ENCODE measurements at regions not wholly inside any gene's neighbourhood (a gene's known extent, or its start where the extent isn't known, plus 50 kb on each side); places are given as distances from the start of the nearest gene placed in this dataset.
"Not testable (repeated sequence)": the region's sequence is repeated elsewhere in the genome, so short reads cannot be mapped to it uniquely, and the experiment has no call there.

DNA sequence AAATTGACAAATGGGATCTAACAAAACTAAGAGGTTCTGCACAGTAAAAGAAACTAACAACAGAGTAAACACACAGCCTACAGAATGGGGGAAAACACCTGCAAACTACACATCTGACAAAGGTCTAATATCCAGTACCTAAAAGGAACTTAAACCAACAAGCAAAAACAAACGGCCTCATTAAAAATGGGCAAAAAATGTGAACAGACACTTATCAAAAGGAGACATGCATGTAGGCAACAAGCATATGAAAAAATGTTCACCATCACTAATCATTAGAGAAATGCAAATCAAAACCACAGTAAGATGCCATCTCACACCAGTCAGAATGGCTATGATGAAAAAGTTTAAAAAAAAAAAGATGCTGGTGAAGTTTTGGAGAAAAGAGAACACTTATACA is 197.4 kb downstream of the KBTBD2 start:
- no peak overlapping the region for H3K4me3 ChIP-seq (ENCODE audit: low read length)
- no peak for DNase-seq (ENCODE audit: low read depth)
- TF ChIP-seq, protein P1, sequence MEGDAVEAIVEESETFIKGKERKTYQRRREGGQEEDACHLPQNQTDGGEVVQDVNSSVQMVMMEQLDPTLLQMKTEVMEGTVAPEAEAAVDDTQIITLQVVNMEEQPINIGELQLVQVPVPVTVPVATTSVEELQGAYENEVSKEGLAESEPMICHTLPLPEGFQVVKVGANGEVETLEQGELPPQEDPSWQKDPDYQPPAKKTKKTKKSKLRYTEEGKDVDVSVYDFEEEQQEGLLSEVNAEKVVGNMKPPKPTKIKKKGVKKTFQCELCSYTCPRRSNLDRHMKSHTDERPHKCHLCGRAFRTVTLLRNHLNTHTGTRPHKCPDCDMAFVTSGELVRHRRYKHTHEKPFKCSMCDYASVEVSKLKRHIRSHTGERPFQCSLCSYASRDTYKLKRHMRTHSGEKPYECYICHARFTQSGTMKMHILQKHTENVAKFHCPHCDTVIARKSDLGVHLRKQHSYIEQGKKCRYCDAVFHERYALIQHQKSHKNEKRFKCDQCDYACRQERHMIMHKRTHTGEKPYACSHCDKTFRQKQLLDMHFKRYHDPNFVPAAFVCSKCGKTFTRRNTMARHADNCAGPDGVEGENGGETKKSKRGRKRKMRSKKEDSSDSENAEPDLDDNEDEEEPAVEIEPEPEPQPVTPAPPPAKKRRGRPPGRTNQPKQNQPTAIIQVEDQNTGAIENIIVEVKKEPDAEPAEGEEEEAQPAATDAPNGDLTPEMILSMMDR (conservative IDR thresholded peaks at IDR 0.05; ENCODE audit: low read length), result no peak

DNA sequence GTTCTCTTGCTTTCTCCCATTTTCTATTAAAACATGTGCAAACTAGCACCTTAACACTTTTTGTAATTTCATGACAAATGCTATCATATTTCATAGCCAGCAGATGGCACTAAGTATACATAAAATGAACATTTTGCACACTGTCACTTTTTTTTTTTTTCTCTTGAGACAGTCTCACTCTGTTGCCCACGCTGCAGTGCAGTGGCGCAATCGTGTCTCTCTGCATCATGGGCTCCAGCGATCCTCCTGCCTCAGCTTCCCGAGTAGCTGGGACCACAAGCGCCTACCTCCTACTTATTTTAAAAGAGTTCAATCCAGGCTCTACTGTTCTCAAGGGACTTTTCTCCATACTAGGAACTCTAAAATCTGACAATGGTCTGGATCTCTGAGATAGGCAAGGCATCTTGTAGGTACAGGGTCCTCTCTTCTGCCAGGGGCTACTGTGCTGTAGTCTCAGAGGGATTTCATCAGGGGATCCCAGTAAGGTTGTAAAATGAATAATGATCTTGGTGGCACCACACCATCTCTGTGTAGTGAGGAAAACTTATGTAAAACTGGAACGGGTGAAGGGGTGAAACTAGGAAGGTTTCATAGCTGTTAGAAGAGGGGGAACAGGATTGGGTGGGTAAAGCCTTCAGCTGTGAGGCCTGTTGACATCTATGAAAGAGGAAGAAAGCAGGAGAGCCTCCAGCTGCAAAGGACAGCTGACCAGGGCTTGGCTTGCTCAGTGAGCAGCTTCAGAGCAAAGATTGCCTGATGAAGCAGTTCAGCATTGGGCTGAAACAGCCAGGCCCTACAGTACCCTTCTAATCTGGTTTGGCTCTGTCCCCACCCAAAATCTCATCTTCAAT is 196.9 kb downstream of the AVL9 start:
- peak; percentile 61 for DNase-seq (ENCODE audit: low read depth)
- not testable (repeated sequence) for H3K4me3 ChIP-seq (ENCODE audit: low read length)
- TF ChIP-seq, protein P1 (conservative IDR thresholded peaks at IDR 0.05; ENCODE audit: low read length), result peak; percentile 32

DNA sequence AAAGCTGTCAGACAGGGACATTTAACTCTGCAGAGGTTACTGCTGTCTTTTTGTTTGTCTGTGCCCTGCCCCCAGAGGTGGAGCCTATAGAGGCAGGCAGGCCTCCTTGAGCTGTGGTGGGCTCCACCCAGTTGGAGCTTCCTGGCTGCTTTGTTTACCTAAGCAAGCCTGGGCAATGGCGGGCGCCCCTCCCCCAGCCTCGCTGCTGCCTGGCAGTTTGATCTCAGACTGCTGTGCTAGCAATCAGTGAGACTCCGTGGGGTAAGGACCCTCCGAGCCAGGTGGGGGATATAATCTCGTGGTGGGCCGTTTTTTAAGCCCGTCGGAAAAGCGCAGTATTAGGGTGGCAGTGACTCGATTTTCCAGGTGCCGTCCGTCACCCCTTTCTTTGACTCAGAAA is 192.8 kb downstream of the AVL9 start:
- not testable (repeated sequence) for DNase-seq (ENCODE audit: low read depth); H3K4me3 ChIP-seq (ENCODE audit: low read length)

DNA sequence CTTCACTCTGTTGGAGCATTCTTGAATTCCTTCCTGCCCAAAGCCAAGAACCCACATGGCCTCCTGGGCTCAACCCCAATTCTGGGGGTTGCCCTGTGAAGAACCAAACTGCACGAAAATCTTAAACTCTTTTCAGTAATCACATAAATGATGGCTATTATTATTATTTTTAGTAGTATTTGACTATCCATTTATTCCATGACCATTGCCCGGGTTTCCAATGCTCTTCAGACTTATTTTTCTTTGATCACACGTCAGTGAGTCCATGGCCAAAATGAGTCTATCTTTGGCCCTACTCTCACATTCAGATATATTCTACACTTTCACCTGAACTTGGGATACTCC is 185.9 kb downstream of the AVL9 start:
- TF ChIP-seq, protein P1 (conservative IDR thresholded peaks at IDR 0.05; ENCODE audit: low read length), result no peak
- DNase-seq (ENCODE audit: low read depth), result no peak
- H3K4me3 ChIP-seq (ENCODE audit: low read length), result no peak overlapping the region

DNA sequence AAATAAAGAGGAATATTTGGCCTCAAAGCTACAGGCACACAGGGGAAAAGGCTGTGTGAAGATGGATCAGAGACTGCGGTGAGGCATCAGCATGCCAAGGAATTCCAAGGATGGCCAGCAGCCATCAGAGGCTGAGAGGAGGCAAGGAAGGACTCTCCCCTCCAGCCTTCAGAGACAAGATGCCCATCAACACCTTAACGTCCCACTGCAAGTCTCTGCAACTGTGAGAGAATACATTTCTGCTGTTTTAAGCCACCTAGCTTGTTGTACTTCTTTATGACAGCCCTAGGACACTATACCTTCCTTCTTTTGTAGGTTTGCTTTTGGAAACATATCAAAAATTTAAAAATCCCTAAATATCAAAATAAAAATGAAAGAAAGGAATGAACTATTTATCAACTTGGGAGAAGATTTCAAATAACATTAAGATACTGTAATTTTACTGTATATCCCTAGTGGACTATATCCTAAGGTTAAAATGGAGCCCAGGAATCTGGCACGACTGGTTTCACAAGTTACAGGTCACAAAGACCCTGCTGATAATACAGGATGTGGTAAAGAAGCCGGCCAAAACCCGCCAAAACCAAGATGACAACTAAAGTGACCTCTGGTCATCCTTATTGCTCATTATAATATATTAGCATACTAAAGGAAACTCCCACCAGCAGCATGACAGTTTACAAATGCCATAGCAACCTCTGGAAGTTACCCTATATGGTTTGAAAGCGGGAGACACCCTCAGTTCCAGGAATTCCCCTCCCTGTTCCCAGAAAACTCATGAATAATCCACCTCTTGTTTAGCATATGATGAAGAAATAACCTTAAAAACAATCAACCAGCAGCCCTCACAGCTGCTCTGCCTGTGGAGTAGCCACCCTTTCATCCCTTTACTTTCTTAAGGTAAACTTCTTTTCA is 185.2 kb downstream of the AVL9 start:
- DNase-seq (ENCODE audit: low read depth), result peak; percentile 70
- no peak overlapping the region for H3K4me3 ChIP-seq (ENCODE audit: low read length)
- TF ChIP-seq, protein P1 (conservative IDR thresholded peaks at IDR 0.05; ENCODE audit: low read length), result no peak

DNA sequence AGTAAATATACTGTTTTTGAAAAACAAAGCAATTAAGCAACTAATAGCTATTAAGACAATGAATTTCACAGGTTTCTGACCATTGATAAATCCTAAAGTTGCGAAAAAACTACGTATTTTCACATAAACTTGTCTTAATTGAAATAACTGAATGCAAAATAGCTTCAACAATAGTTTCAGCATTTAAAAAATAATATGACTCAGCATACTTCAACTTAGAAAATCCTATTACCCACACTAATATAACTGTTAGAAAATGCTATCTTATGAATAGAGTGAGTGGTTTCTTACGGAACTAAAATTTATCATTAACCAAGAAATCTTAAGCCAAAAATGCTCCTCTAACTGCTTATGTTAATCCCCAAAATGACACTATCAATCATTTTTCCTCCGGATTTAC is 183.9 kb downstream of the AVL9 start:
- no peak overlapping the region for H3K4me3 ChIP-seq (ENCODE audit: low read length)
- TF ChIP-seq, protein P1 (conservative IDR thresholded peaks at IDR 0.05; ENCODE audit: low read length), result no peak
- no peak for DNase-seq (ENCODE audit: low read depth)

DNA sequence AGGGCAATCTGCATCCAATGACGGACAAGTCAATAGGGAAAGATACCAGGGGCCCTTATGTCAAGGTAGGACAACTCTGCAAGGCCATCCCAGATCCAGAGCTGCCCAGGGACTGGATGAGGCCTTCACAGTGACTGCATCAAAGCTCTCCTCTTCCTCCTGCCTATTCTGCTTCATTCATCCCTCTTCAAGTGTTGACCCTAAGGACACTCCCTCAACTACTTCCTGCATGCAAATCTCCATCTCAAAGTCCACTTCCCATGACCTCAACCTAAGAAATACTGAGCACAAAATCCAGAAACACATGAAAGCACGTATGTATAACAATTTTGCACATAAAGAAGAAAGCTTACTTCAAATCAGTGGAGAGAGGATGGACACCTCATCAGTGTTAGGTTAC is 182.3 kb downstream of the AVL9 start:
- no peak overlapping the region for H3K4me3 ChIP-seq (ENCODE audit: low read length)
- no peak for DNase-seq (ENCODE audit: low read depth)
- TF ChIP-seq, protein P1 (conservative IDR thresholded peaks at IDR 0.05; ENCODE audit: low read length), result no peak
